ENCODE measurements at regions not wholly inside any gene's neighbourhood (a gene's known extent, or its start where the extent isn't known, plus 50 kb on each side); places are given as distances from the start of the nearest gene placed in this dataset.

DNA sequence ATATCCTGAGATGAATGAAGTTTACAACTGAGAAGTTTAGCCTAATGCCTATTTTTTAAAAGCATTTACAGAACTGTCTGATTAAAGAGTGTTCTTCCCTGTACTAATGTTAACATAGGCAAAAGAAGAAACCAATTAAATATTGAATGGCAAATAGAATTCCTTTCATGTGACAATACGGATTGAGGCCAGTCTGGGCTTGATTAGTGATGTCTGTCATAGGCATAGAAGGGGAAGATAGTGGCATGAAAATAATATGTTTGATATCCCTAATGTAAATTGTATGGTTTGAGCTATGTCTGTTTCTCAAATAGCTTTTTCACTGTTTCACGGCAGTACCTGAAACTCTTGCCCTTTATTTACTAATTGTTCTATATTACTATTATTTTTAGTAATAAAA lies 443.1 kb upstream of the CLINT1 start:
- DNase-seq (no peak), ATAC-seq (ENCODE audit: insufficient read depth, low FRiP score) (no peak)
- WGBS, 2 donors = 89 to 97% methylated on average over 2 of the region's 2 CpGs

DNA sequence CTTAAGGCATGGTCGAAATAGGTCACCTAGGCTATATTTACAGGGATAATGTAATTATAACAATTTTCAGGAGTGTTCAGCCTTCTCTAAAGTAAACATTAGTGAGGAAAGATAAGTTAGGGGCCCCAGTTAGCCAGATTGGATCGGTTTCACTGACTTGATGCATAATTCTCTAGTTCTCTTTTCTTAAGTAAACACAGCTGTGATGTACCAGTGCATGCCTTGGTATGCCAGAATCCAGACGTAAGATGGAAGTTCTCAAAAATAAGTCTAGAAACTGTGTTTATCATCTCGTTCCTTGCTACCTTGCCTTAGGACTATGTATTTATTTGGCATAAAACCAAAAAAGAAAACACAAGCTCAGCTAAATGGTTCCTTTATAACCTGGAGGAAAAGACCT lies 442.2 kb upstream of the CLINT1 start:
- WGBS, 2 donors = 40 to 45% methylated on average over 4 of the region's 4 CpGs
- H3K27me3 ChIP-seq (ENCODE audit: control insufficient read depth in 3 of 3, insufficient read depth in 3 of 3, low read length in 2 of 3) = no peaks in the 10 kb centered on the region
- H3K9me3 ChIP-seq (ENCODE audit: control insufficient read depth in 4 of 4, insufficient read depth in 3 of 4, low read length in 3 of 4) = no peaks in the 10 kb centered on the region
- no peaks in the 10 kb centered on the region for H3K36me3 ChIP-seq (ENCODE audit: control insufficient read depth in 4 of 4, insufficient read depth in 4 of 4, low read length in 4 of 4)
- ATAC-seq (ENCODE audit: insufficient read depth, low FRiP score) (no peak), DNase-seq (no peak)
- H3K27ac ChIP-seq (ENCODE audit: low read depth in 1 of 2, low read length in 1 of 2) = no peak overlapping the region
- no peak overlapping the region for H3K9ac ChIP-seq (ENCODE audit: insufficient read depth in 1 of 2, low read length in 2 of 2)
- peaks cover 0 to 2% (median 0%) of the 10 kb centered on the region in 5 donors for H3K4me1 ChIP-seq (ENCODE audit: control insufficient read depth in 5 of 5, insufficient read depth in 5 of 5, low read length in 5 of 5)
- no peak overlapping the region for H3K4me3 ChIP-seq
- no peak for TF ChIP-seq CTCF (IDR thresholded peaks at IDR 0.05; ENCODE audit: control extremely low read depth, extremely low read depth)

More for the DNA sequence above, 443.1 kb upstream of the CLINT1 start:
- Histone ChIP-seq H3K4me3 (no peak overlapping the region), H3K27ac (ENCODE audit: low read depth in 1 of 2, low read length in 1 of 2) (no peak overlapping the region), H3K36me3 (ENCODE audit: control insufficient read depth in 4 of 4, insufficient read depth in 4 of 4, low read length in 4 of 4) (no peaks in the 10 kb centered on the region), H3K9me3 (ENCODE audit: control insufficient read depth in 4 of 4, insufficient read depth in 3 of 4, low read length in 3 of 4) (no peaks in the 10 kb centered on the region), H3K9ac (ENCODE audit: insufficient read depth in 1 of 2, low read length in 2 of 2) (no peak overlapping the region), H3K27me3 (ENCODE audit: control insufficient read depth in 3 of 3, insufficient read depth in 3 of 3, low read length in 2 of 3) (no peaks in the 10 kb centered on the region), H3K4me1 (ENCODE audit: control insufficient read depth in 5 of 5, insufficient read depth in 5 of 5, low read length in 5 of 5) (peaks cover 0 to 2% (median 0%) of the 10 kb centered on the region in 5 donors)
- no peak for TF ChIP-seq CTCF (IDR thresholded peaks at IDR 0.05; ENCODE audit: control extremely low read depth, extremely low read depth)

- ATAC-seq (ENCODE audit: insufficient read depth, low FRiP score) (no peak), DNase-seq (no peak)
- H3K36me3 ChIP-seq (ENCODE audit: control insufficient read depth in 4 of 4, insufficient read depth in 4 of 4, low read length in 4 of 4) = no peaks in the 10 kb centered on the region
- TF ChIP-seq CTCF (IDR thresholded peaks at IDR 0.05; ENCODE audit: control extremely low read depth, extremely low read depth) = no peak
- no peaks in the 10 kb centered on the region for H3K27me3 ChIP-seq (ENCODE audit: control insufficient read depth in 3 of 3, insufficient read depth in 3 of 3, low read length in 2 of 3)
- H3K27ac ChIP-seq (ENCODE audit: low read depth in 1 of 2, low read length in 1 of 2) = no peak overlapping the region
- H3K9ac ChIP-seq (ENCODE audit: insufficient read depth in 1 of 2, low read length in 2 of 2) = no peak overlapping the region
- no peak overlapping the region for H3K4me3 ChIP-seq
- peaks cover 0 to 2% (median 0%) of the 10 kb centered on the region in 5 donors for H3K4me1 ChIP-seq (ENCODE audit: control insufficient read depth in 5 of 5, insufficient read depth in 5 of 5, low read length in 5 of 5)
- no peaks in the 10 kb centered on the region for H3K9me3 ChIP-seq (ENCODE audit: control insufficient read depth in 4 of 4, insufficient read depth in 3 of 4, low read length in 3 of 4)
- 77% methylated on average over 8 of the region's 8 CpGs for WGBS, 2 donors
Measured at GRCh38 chr5:158300256-158300655, 441.3 kb upstream of the CLINT1 start.

GRCh38 chr5:158297002-158297527 lies 438.1 kb upstream of the CLINT1 start:
- no peak for ATAC-seq (ENCODE audit: insufficient read depth, low FRiP score)
- Histone ChIP-seq H3K9me3 (ENCODE audit: control insufficient read depth in 4 of 4, insufficient read depth in 3 of 4, low read length in 3 of 4) (peaks cover 0 to 4% (median 1%) of the 10 kb centered on the region in 4 donors), H3K27me3 (ENCODE audit: control insufficient read depth in 3 of 3, insufficient read depth in 3 of 3, low read length in 2 of 3) (no peaks in the 10 kb centered on the region), H3K4me1 (ENCODE audit: control insufficient read depth in 5 of 5, insufficient read depth in 5 of 5, low read length in 5 of 5) (peaks cover 0 to 2% (median 0%) of the 10 kb centered on the region in 5 donors), H3K9ac (ENCODE audit: insufficient read depth in 1 of 2, low read length in 2 of 2) (no peak overlapping the region), H3K4me3 (no peak overlapping the region), H3K27ac (ENCODE audit: low read depth in 1 of 2, low read length in 1 of 2) (no peak overlapping the region), H3K36me3 (ENCODE audit: control insufficient read depth in 4 of 4, insufficient read depth in 4 of 4, low read length in 4 of 4) (no peaks in the 10 kb centered on the region)
- TF ChIP-seq CTCF (IDR thresholded peaks at IDR 0.05; ENCODE audit: control extremely low read depth, extremely low read depth) = no peak
- no peak for DNase-seq

Measured in lung (tissue), 11 donors.